ENCODE measurements at regions not wholly inside any gene's neighbourhood (a gene's known extent, or its start where the extent isn't known, plus 50 kb on each side); places are given as distances from the start of the nearest gene placed in this dataset.
"Not testable (repeated sequence)": the region's sequence is repeated elsewhere in the genome, so short reads cannot be mapped to it uniquely, and the experiment has no call there.

DNA sequence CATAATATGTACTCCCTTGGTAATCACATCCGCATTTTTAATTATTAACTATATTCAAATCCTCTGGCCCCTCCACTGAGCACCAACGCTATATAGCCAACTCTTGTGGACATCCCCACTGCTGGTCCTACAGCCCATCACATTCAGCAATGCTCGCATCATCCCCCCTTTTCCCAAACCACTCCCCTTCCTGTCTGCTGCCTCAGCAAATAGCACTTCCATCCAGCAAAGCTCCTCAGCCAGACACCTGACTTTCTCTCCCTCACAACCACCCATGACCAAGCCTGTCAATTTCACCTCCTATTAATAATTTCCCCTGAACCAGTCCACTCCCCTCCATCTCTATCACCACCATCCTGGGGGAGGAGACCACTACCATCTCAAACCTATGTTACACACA, 65.5 kb upstream of the KIF2A start:
- not testable (repeated sequence) for DNase-seq

DNA sequence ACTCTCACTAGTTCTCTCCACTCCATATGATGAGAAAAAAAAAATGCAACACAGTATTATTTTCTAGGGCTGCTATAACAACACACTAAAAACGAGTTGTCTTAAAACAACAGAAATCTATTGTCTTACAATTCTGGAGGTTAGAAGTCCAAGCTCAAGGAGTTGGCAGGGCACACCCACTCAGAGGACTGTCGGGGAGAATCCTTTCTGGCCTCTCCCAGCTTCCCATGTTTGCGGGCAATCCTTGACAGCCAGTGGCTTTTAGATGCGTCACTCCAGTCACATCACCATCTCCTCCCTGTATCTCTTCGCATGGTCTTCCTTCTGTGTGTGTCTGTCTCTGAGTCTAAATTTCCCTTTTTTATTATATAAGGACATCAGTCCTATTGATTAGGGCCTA, 64.0 kb upstream of the KIF2A start:
- DNase-seq, result not testable (repeated sequence)

DNA sequence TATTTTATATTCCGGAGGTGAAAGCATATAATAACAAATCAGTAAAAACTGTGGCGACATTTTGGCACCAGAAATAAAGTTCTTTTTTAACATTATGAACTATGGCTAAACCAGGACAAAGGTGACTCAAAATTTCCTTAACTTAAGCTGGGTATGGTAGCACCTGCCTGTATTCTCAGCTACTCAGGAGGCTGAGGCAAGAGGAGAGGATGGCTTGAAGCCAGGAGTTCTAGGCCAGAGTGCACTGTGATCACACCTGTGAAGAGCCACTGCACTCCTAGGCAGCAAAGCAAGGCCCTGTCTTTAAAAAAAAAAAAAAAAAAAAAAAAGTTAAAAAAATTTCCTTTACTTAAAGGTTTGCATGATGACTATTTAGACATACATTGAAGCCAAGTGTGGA, 63.0 kb upstream of the KIF2A start:
- not testable (repeated sequence) for DNase-seq

DNA sequence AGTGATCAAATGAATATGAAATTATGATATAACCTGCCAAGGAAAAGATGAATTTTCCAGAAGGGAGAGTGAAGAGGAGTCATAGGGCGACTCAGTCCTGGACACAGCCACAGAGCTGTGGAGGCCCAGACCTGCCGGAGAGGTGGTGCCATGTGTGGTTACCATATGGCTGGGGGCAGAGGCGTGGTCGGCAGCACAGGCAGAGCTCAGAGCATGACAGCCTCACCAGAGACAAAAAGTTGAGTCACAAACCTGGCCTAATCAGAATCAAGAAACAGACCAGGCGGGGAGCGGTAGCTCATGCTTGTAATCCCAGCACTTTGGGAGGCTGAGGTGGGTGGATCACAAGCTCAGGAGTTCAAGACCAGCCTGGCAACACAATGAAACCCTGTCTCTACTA, 57.8 kb upstream of the KIF2A start:
- DNase-seq, result not testable (repeated sequence)

DNA sequence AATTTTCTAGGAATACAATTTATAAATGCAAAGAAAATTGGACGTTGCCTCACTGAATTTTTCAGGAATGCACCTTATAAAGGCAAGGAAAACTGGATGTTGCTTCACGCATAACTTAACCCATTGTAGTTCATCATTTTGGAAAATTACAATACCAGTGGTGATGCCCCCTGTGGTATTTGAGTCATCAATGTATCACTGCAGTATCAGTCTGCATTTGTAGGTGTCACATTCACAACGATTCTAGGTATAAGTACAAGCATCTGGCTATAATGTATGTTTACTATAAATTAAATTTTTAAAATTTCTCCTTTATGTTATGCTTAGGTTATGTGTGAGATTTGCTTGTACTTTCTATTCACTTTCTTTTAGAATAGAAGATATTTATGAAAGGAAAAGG, 55.9 kb upstream of the KIF2A start:
- DNase-seq, result not testable (repeated sequence)

DNA sequence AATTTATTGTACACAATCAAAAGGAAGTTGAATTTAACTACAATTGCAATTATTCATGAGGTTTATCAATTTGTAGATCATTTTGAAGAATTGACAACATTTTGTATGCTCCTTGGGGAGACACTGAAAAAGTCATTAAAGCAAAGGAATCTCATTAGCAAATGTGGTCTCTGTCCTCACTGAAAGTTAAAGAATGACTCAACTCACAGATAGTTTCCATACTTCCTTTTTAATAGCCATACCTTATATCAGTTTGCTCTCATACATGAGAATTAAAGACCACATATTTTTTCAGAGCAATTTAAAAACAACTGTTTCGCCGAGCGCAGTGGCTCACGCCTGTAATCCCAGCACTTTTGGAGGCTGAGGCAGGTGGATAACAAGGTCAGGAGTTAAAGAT, 55.1 kb upstream of the KIF2A start:
- DNase-seq, result not testable (repeated sequence)

DNA sequence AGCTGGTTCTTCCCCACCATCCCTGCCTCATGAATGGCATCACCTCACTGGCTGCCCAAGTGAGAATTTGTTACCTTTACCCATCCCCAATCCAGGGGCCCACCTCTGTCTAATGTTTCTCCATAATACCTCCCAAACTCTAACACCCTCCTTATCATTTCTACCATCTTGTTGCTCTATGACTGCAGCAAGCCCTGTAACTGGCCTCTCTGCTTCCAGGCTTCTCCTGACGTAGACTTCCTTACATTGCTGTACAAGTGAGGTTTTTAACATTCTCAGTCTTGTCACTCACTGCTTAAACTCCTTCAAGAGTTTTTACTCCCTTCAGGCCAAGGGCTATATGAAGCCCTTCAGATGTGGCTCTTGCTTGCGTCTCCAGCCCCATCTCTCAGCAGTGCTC, 53.5 kb upstream of the KIF2A start:
- DNase-seq, result not testable (repeated sequence)

DNA sequence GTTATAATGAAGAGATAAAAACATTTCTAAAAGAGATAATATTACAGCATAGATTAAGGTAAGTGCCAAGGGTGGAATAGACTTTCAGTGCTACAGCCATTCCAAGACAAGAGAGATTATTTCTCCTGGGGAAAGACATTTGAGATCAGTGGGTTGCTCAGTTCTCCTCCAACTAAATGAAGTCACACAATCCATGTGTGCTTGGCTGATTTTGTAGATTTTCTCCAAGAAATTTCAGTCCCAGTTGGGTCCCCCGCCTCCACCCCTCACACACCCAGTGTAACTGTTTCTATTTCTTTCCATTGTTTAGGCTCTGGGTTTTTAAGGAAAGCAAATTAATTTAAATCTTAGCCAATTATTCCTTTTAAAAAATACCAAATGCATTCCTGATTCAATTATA, 50.5 kb upstream of the KIF2A start:
- DNase-seq, result not testable (repeated sequence)

DNA sequence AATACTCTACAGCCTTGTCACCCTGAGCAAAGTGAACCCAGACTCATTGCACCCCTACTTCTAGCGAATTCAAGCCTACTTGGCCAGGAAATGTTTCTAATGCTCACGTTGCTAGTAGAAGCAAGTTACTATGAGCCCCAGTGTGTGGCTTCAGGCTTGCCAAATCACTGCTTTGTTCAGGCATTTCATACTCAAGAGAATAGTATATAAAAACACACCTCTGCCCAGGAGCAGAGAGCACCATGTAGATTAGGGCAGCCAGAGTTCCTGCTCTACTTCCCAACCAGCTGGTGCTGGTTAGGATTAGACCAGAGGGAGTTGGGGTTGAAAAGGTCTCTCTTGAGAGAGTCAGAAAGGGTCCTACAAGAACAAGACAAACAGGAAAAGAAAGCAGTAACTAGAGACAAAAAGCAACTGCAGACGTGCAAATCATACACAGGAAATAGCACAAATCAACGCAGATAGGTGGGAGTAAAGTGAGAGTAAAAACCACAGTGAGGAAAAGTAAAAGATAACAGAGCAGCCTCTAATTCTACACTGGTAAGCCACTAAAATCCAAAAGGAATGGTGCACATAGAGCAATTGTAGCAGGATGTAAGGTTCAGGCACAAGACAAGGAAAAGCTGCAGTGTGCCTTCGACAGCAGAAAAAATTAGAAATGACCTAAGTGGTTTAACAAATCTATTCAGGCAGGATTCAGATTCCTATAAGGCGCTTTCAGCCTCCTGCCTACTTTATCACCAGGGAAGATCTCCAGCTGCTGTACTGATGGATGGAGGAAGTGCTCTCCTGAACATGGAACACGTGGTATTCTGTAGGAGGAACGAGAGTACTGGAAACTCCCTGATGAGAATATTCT, 49.6 kb upstream of the KIF2A start:
- DNase-seq, result peak; percentile 36
